ENCODE measurements at regions not wholly inside any gene's neighbourhood (a gene's known extent, or its start where the extent isn't known, plus 50 kb on each side); places are given as distances from the start of the nearest gene placed in this dataset.

- no peaks in the 10 kb centered on the region for H3K4me1 ChIP-seq
- 69 to 71% methylated on average over 3 of the region's 3 CpGs for WGBS, 2 donors
- TF ChIP-seq CTCF (IDR thresholded peaks at IDR 0.05) (no peak), POLR2A (IDR thresholded peaks at IDR 0.05) (no peak)
- intact Hi-C loops (cut with DNase I) = no loop called here
- H3K36me3 ChIP-seq = no peaks in the 10 kb centered on the region
- no peaks in the 10 kb centered on the region for H3K9me3 ChIP-seq
- no peak for DNase-seq
- no peak overlapping the region for H3K27ac ChIP-seq
- H3K27me3 ChIP-seq = no peaks in the 10 kb centered on the region
- no peak overlapping the region for H3K4me3 ChIP-seq
These were observed 643.1 kb downstream of the ZPLD1 start for GRCh38 chr3:103077910-103078309.

GRCh38 chr3:103082501-103082900 is 647.7 kb downstream of the ZPLD1 start:
- intact Hi-C loops (cut with DNase I) = no loop called here
- H3K4me1 ChIP-seq = no peaks in the 10 kb centered on the region
- H3K27ac ChIP-seq = no peak overlapping the region
- H3K4me3 ChIP-seq = no peak overlapping the region
- 53 to 85% methylated on average over 1 of the region's 1 CpG for WGBS, 2 donors
- H3K9me3 ChIP-seq = no peaks in the 10 kb centered on the region
- no peaks in the 10 kb centered on the region for H3K27me3 ChIP-seq
- H3K36me3 ChIP-seq = no peaks in the 10 kb centered on the region
- DNase-seq = no peak
- no peak for TF ChIP-seq POLR2A (IDR thresholded peaks at IDR 0.05)
- no peak for TF ChIP-seq CTCF (IDR thresholded peaks at IDR 0.05)

- no peaks in the 10 kb centered on the region for H3K4me1 ChIP-seq
- 68 to 76% methylated on average over 3 of the region's 3 CpGs for WGBS, 2 donors
- no peak overlapping the region for H3K4me3 ChIP-seq
- H3K27ac ChIP-seq = no peak overlapping the region
- intact Hi-C loops (cut with DNase I) = no loop called here
- DNase-seq = no peak
- TF ChIP-seq CTCF (IDR thresholded peaks at IDR 0.05) = no peak
- TF ChIP-seq POLR2A (IDR thresholded peaks at IDR 0.05) = no peak
- no peaks in the 10 kb centered on the region for H3K36me3 ChIP-seq
- H3K9me3 ChIP-seq = no peaks in the 10 kb centered on the region
- H3K27me3 ChIP-seq = no peaks in the 10 kb centered on the region
These were observed 649.2 kb downstream of the ZPLD1 start for GRCh38 chr3:103083848-103084631.

- intact Hi-C loops (cut with DNase I) = no loop called here
- Histone ChIP-seq H3K36me3 (no peaks in the 10 kb centered on the region), H3K9me3 (no peaks in the 10 kb centered on the region), H3K27me3 (no peaks in the 10 kb centered on the region), H3K4me1 (no peaks in the 10 kb centered on the region), H3K27ac (no peak overlapping the region), H3K4me3 (no peak overlapping the region)
- no peak for DNase-seq
- no peak for TF ChIP-seq POLR2A (IDR thresholded peaks at IDR 0.05)
- TF ChIP-seq CTCF (IDR thresholded peaks at IDR 0.05) = no peak
These were observed 650.6 kb downstream of the ZPLD1 start for GRCh38 chr3:103085465-103085864.

GRCh38 chr3:103089758-103090157 is 654.9 kb downstream of the ZPLD1 start:
- no peak for TF ChIP-seq POLR2A (IDR thresholded peaks at IDR 0.05)
- TF ChIP-seq CTCF (IDR thresholded peaks at IDR 0.05) = no peak
- Histone ChIP-seq H3K36me3 (no peaks in the 10 kb centered on the region), H3K4me3 (no peak overlapping the region), H3K27ac (no peak overlapping the region), H3K27me3 (no peaks in the 10 kb centered on the region), H3K4me1 (no peaks in the 10 kb centered on the region), H3K9me3 (no peaks in the 10 kb centered on the region)
- no peak for DNase-seq
- intact Hi-C loops (cut with DNase I) = no loop called here
